GM19395 (cell line): ENCODE measurements at regions not wholly inside any gene's neighbourhood (a gene's known extent, or its start where the extent isn't known, plus 50 kb on each side); places are given as distances from the start of the nearest gene placed in this dataset.
"Not testable (repeated sequence)": the region's sequence is repeated elsewhere in the genome, so short reads cannot be mapped to it uniquely, and the experiment has no call there.

Experiments
- ATAC-seq: cut with Tn5 transposase; IDR thresholded peaks from one replicate; pipeline ENCODE4 v1.9.1; 2021; ENCODE audit warnings: mild to moderate bottlenecking, moderate library complexity; ENCODE audit not compliant: unreplicated experiment

DNA sequence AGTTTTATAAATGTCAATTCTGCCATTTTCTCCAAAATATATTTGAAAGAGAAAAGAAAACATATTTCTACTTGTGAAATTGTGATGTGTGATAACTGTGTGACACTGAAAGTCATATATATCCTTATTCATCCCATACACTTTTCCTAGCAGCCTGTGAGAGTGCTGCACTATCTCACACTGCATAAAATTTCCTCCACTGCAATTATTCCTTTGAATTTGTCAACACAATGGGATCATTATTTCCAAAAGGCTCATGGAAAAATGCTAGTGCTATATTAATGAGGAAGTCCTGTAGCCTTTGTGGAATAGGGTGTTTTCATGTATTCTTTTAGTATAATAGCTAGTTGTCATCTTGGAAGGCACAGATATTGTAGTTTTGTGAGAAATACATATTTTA, 504.1 kb downstream of the RPL10L start:
- ATAC-seq: no peak

DNA sequence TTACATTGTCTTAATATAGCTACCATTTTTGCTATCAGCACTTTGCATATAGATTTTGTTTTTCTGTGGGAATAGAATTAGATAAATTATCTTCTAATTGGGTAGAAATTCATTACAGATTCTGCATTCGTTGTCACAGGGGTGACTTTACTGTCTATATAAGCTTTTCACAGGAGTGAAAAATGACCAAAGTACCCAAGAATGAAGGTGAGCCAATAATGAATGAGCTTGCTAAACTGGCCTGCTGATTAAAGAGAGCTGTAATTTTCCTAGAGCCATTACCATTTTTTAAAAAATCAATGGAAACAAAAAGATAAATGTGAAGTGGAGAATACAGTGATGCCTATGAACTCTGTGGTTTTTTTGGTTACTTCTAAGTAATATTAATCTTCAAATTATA, 504.6 kb downstream of the RPL10L start:
- ATAC-seq: no peak

GRCh38 chr14:46140445-46140844, 511.1 kb downstream of the RPL10L start:
- ATAC-seq: no peak

GRCh38 chr14:46139649-46140048, 511.9 kb downstream of the RPL10L start:
- ATAC-seq: no peak

DNA sequence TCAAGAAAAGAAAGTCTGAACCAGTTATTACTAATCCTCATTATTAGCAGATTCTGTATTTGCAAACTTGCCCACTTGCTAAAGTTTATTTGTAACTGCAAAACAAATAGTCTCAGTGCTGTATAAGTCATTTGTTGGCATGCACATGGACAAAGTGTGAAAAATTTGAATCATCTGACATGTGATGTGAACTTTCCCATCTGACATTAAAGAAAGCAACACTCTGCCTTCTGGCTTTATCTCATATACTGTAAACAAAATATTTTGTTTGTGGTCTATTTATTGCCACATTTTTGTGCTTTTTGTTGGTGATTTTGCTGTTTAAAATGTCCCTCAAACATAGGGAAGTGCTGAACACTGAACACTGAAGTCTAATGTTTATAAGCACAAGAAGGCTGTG, 513.8 kb downstream of the RPL10L start:
- no peak for ATAC-seq

- no peak for ATAC-seq
These were observed 515.1 kb downstream of the RPL10L start for GRCh38 chr14:46136456-46136855.

- ATAC-seq: no peak
These were observed 543.4 kb downstream of the RPL10L start for GRCh38 chr14:46108228-46108627.

GRCh38 chr14:46100901-46101300, 550.7 kb downstream of the RPL10L start:
- not testable (repeated sequence) for ATAC-seq

DNA sequence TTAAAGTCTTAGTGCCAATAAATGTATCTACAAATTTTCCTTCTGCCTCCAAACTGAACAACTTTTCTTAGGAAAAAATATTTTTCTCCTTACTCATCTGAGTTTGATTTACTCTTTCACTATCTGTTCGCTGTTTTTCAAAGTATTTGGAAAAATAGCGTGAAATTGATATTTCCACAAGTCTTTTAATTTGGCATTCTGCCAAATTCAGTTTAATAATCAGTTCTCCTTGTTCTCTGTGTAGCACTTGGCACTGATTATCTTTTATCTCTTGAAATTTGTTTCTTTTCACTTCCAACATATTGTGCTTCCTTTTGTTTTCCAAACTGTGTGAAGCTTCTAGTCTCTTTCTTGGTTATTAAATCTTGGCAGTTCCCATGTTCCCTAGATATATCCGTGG, 559.8 kb downstream of the RPL10L start:
- no peak for ATAC-seq

GRCh38 chr14:46087604-46088003, 564.0 kb downstream of the RPL10L start:
- ATAC-seq: no peak

DNA sequence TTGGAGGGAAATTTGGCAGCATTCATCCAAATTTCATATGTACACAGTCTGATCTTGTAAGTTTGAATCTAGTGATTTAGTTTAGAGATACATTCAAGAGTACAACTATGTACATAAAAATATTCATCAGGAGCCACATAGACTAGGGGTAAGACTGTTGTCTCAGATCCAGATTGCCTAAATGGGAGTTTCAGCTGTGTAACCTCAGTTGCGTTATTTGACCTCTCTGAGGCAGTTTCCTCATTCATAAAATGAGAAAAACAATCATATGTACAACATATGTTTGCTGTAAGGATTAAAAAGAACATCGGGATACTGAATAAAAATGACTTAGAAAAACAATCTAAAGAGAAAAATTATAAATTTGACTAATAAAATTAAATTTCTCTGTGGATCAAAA, 577.5 kb downstream of the RPL10L start:
- ATAC-seq: no peak

- ATAC-seq: no peak
These were observed 587.7 kb downstream of the RPL10L start for GRCh38 chr14:46063872-46064271.

GRCh38 chr14:46058964-46059563, 592.5 kb downstream of the RPL10L start:
- ATAC-seq: no peak

- ATAC-seq: no peak
These were observed 593.8 kb downstream of the RPL10L start for GRCh38 chr14:46057799-46058198.

DNA sequence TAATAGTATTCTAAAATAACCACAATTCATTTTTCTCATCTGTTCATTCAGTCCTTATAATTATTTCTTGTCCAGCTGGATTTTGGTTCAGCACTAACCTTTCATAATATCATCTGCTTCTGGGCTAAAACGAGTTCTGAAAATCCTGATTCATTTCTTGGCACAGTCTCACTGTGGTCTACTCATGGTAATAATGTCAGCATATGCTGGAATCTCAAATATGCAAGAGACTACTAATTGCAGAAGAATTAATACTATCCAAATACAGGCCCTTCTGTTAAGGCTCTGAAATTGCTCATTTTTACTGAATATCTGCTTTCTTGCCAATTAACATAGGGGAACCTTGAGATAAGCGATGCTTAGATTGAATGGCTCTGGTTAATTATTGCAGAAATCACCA, 597.1 kb downstream of the RPL10L start:
- no peak for ATAC-seq

GRCh38 chr14:46053221-46053620, 598.4 kb downstream of the RPL10L start:
- ATAC-seq: no peak

DNA sequence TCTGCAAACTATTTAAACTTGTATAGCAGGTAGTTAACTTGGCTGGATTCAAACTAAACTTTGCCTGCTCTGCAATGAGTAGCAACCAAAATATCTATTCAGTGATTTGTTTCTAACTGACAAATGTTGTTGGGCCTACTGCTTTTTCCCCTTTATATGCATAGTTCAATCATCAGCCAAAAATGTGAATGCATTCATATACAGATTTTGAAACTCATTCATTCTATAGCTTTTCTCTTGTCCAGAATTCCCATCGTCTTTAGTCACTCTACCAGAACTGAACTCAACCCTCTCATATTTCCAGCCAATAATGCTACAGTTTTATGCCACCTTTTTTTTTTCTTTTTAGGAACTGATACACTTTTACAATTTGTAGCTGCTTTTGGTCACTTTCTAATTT, 599.8 kb downstream of the RPL10L start:
- ATAC-seq: no peak

- ATAC-seq: no peak
These were observed 603.5 kb downstream of the RPL10L start for GRCh38 chr14:46048127-46048526.

GRCh38 chr14:46036099-46036498, 615.5 kb downstream of the RPL10L start:
- no peak for ATAC-seq

GRCh38 chr14:46034305-46034704, 617.3 kb downstream of the RPL10L start:
- ATAC-seq: no peak

GRCh38 chr14:46018846-46019420, 632.6 kb downstream of the RPL10L start:
- ATAC-seq: no peak

- ATAC-seq: no peak
These were observed 643.2 kb downstream of the RPL10L start for GRCh38 chr14:46008348-46008747.

- no peak for ATAC-seq
These were observed 653.0 kb downstream of the RPL10L start for GRCh38 chr14:45998554-45998953.
